ENCODE measurements at regions not wholly inside any gene's neighbourhood (a gene's known extent, or its start where the extent isn't known, plus 50 kb on each side); places are given as distances from the start of the nearest gene placed in this dataset.
"Not testable (repeated sequence)": the region's sequence is repeated elsewhere in the genome, so short reads cannot be mapped to it uniquely, and the experiment has no call there.

DNA sequence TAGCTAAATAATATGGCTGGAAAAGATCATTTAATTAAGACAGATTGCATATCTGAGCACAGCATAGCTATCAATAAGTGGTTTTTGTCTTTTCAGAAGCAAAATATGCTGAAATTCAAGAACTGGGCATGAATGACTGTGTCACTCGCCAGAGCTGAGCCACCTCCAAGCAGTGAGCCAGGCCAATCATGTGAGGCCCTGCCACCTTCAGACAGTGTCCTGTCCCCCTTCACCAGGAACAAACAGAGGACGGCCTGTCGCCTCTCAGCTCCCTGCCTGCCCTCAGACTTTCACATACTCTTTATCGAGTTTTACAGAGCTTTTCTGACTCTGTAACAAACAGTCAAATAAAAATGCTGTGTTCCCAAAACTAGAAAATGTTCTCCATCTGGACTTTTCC, 171.0 kb upstream of the TSC22D1 start:
- no peak for DNase-seq

DNA sequence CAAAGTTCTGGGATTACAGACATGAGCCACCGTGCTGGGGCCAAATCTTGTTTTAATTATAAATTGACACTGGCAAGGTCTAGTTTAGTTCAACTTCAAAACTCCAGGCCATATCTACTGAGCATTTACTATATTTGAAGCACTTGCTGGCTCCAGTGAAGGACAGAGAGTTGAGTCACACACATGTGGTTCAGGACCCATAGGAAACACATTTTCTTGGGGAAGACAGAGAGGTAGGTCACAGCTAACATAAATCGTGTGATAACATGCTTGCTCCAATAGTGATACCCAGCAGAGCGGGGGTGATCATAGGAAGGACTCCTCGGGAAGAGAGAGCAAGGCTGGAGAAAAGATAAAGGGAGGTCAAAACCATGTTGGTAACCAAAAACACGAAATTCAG, 170.6 kb upstream of the TSC22D1 start:
- DNase-seq: no peak

DNA sequence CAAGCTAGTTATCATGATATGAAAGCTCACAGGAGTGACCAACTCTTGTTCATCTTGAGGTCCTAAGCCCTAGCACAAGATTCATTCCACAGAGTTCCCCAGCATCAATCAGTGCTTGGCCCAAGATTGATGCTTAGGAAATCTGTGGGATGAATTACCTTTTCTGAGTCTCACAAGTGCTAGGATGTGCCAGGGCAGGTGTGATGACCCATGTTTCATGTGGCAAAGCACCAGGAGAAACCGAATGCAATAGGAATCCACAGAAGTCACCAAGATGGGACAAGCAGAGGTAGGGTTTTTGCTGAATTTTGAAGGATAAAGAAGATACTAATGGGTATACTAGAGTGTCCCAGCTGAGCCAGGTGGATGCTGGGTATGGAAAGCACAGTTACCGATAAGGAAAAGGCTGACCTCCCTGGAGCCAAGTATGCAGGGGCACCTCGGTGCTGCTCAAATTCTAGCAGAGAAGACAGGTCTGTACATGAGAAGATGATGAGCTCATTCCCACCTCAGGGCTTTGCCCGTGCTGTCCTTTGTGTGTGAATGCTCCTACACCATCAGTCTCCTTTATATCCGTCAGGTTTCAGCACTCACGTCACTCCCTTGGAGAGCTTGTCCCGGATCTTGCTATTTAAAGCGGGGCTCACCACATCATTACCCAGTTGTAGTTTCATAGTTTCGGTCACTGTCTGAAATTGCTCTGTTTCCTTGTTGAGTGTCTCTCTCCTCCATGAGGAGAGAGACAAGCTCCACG, 168.9 kb upstream of the TSC22D1 start:
- DNase-seq: no peak

DNA sequence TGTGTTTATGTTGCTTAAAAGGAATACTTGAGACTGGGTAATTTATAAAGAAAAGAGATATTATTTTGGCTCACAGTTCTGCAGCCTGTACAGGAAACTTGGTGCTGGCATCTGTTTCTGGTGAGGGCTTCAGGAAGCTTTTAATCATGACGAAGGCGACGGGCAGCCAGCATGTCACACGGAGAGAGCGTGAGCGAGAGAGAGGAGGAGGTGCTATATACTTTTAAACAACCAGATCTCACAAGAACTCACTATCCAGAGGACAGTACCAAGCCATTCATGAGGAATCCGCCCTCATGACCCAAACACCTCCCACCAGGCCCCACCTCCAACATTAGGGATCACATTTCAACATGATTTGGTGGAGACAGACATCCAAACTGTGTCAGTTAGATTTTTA, 163.4 kb upstream of the TSC22D1 start:
- DNase-seq: peak; percentile 45

- no peak for DNase-seq
Measured at GRCh38 chr13:44739120-44739519, 163.0 kb upstream of the TSC22D1 start.

- no peak for DNase-seq
Measured at GRCh38 chr13:44738463-44738862, 162.3 kb upstream of the TSC22D1 start.

GRCh38 chr13:44735806-44736205, 159.7 kb upstream of the TSC22D1 start:
- no peak for DNase-seq

DNA sequence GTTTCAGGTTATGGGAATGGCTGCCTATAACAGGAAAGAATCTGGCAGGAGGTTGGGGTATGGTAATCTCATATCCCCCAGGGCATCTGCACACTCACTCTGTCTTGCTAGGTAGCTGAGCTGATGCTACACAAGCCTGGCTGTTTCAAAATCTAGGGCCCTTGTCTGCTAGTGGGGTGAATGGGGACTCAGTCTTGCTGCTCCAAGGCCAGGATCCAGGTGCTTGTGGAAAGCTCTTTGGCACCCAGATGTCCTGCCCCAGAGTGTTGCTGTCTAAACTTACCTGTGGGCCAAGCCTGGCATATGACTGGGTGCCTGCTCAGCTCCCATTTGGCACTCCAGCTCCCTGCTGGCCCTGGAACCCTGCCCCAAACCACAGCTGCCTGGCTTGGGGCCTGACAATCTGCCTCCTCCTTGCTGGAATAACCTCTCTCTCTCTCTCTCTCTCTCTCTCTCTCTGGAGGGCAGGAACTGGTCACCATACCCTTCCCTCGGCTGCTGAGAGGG, 158.1 kb upstream of the TSC22D1 start:
- DNase-seq: no peak

- DNase-seq: no peak
Measured at GRCh38 chr13:44732503-44733098, 156.5 kb upstream of the TSC22D1 start.

DNA sequence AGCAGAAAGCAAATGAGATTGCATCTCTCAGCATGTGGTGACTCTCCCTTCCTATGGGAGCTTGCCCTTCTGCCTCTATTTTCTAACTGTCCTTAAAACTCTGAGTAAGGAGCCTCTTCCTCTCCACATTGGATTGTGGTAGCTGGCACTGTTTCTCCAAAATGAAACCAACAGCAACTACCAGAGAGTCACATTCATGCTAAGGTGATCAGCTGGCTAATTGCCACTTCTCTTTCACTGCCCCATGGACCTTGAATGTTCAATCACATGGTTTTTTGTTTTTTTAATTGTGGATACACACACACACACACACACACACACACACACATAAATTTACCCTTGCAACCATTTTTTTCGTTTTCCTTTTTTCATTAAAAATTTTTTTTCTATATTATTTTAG, 154.7 kb upstream of the TSC22D1 start:
- no peak for DNase-seq

- no peak for DNase-seq
Measured at GRCh38 chr13:44730099-44730498, 154.0 kb upstream of the TSC22D1 start.

DNA sequence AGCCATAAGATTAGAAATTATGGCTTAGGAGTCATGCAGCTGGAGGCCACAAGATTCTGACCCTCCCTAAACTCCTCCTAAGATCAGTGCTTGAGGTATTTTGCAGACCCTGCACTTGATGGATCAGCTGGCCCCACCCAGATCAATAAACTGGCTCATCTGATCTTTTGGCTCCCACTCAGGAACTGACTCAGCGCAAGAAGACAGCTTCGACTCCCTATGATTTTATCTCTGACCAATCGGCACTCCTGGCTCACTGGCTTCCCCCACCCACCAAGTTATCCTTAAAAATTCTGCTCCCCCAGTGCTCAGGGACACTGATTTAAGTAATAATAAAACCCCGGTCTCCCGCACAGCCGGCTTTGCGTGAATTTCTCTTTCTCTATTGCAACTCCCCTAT, 151.5 kb upstream of the TSC22D1 start:
- not testable (repeated sequence) for DNase-seq

DNA sequence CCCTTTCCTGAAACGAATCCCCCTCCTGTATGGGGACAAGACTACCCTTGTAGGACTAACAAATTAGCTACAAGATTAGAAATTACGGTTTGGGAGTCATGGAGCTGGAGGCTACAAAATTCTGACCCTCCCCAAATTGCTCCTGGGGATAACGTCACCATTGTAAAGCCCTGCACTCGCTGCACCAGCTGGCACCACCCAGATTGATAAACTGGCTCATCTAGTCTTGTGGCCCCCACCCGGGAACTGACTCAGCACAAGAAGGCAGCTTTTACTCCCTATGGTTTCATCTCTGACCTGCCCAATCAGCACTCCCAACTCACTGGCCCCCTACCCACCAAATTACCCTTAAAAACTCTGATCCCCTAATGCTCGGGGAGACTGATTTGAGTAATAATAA, 150.6 kb upstream of the TSC22D1 start:
- no peak for DNase-seq

DNA sequence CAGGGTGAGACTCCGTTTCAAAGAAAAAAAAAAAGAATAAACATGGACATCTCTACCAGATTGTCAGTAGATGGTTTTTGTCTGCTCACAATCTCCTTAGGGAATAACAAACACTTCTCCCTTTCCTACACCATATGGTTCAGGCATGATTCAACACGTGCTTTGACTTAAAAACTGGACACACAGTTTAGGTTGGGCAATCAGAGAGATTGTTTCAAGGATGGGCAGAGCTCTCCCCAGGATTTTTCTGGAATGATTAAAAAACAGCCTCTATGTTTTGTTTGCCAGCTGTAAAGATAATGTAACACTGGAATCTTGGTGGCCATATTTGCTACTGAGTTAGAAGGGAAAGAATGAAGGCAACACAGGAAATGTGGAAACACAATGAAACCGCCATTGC, 150.1 kb upstream of the TSC22D1 start:
- no peak for DNase-seq

GRCh38 chr13:44719857-44720671, 143.9 kb upstream of the TSC22D1 start:
- no peak for DNase-seq

DNA sequence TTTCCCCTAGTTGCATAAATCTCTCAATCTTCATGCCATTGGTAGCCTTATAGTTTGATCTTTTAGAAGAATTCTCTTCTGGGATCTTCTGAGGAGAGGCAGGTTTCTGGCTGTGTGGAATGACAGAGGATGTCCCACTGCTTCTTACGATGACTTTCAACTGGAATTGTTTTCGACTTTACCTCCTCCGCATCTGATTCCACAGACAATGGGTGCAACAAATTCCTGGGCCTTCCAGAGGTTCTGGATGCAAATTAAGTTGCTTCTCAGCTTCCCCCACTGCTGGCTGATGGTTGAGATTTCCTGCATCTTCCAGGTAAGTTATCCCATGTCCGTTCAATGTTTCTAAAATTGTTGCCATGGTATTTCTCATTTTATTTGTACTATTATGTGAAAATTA, 142.3 kb upstream of the TSC22D1 start:
- DNase-seq: no peak

DNA sequence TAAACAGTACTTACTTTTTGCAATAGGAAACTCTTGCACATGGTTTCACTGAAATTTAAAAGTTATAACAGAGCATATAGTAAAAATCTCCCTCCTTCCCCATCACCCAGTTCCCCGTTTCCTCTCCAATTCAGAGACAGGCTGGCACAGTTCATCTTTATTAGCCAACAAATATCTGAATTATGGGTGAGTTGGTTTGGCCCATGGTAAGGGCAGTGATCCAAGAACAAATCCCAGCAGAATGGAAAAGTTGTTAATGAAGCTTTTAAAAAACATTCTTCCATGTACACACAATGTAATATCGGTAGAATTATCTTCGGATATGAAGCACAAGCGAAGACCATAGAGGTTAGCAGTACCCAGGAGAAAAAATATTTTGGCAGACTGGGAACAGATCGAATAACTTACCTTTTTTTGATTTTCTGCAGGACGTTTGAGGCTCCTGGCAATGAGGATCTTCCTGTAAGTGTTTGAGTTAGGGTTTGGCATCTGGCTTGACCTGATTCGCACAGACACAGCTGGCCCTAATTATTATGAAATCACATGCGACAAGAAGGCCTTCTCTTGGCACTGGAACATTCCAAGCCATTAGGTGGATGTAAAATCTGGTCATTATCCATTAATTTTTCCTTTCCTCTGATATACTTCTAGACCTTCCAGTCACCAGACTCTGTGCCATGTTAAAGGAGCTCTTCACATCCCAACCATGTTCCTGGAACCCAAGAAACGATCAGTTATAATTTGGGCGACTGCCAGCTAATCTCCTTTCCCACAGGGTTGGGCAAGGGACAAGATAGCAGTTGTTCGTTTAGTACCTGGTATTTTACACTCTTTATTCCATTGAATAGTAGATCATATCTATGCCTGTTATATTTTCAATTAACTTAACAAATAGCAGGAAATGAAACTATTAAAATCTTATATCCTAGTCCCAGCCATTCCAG, 139.4 kb upstream of the TSC22D1 start:
- no peak for DNase-seq

- DNase-seq: no peak
Measured at GRCh38 chr13:44713788-44714469, 137.8 kb upstream of the TSC22D1 start.

GRCh38 chr13:44711706-44712105, 135.6 kb upstream of the TSC22D1 start:
- no peak for DNase-seq

DNA sequence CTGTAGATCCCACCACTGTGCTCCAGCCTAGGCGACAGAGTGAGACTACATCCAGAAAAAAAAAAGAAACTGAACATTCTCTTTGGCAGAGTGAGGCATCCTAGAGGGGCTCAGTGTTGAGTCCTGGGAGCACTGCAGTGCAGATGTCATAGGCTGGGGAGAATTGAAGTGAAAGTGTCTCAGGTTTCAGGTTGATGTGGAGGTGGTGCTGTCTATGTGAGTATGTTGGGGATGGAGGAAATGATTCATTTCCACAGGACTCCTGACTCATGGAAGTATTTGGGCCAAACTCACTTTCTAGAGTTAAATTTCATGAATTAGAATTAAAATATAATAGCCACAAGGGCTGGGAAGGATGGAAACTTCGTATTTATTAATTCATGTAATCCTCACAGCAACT, 134.4 kb upstream of the TSC22D1 start:
- peak; percentile 53 for DNase-seq

DNA sequence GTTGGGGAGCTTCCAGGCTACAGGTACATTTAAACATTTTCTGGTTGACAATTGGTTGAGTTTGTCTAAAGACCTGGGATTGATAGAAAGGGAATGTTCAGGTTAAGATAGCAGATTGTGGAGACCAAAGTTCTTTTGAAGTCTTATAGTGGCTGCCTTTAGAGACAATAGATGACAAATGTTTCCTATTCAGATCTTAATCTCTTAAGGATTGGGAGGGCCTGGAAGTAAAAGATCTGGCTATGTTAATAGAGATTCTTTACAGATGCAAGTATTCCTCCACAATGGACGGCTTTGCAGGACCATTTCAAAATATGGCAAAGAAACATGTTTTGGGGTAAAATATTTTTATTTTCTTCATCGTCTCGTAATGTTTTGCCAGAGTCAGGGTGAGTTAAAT, 128.7 kb upstream of the TSC22D1 start:
- DNase-seq: not testable (repeated sequence)

- DNase-seq: no peak
Measured at GRCh38 chr13:44703371-44703770, 127.2 kb upstream of the TSC22D1 start.
